GM21381 (cell line): ENCODE measurements at regions not wholly inside any gene's neighbourhood (a gene's known extent, or its start where the extent isn't known, plus 50 kb on each side); places are given as distances from the start of the nearest gene placed in this dataset.

Source experiments
- ATAC-seq: cut with Tn5 transposase; IDR thresholded peaks from one replicate; pipeline ENCODE4 v1.9.1; 2021; ENCODE audit warnings: mild to moderate bottlenecking, moderate library complexity; ENCODE audit not compliant: unreplicated experiment

DNA sequence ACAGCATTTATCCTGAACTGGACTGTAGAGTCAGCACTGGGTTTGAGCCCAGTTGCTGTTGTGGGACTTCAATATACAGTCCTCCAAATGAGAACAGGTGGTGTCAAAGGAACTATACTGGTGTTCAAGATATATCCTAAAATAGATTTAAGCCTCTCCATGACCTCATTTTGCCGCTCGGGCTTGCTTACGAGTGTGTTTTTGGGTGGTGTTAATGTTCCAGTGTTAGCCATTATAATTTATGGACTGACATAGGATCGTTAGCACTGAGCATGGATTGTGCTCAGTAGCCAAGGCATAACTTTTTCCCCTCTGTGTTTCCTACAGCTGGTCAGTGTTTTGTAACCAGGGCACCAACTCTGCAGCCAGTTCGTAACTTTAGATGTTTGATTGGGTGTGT, 306.6 kb downstream of the SPATA31D1 start:
- ATAC-seq, result no peak

DNA sequence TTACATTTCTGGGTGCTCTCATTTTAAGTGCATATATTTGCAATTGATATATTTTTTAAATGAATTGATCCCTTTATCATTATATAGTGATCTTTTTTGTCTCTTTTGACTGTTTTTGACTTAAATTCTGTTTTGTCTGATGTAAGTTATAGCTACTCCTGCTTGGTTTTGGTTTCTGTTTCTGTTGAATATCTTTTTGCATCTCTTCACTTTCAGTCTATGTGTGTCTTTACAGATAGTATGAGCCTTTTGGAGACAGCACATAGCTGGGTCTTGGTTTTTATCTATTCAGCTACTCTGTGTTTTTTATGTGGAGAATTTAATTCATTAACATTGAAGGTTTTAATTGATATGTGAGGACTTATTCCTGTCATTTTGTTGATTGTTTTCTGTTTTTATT, 311.3 kb downstream of the SPATA31D1 start:
- no peak for ATAC-seq

DNA sequence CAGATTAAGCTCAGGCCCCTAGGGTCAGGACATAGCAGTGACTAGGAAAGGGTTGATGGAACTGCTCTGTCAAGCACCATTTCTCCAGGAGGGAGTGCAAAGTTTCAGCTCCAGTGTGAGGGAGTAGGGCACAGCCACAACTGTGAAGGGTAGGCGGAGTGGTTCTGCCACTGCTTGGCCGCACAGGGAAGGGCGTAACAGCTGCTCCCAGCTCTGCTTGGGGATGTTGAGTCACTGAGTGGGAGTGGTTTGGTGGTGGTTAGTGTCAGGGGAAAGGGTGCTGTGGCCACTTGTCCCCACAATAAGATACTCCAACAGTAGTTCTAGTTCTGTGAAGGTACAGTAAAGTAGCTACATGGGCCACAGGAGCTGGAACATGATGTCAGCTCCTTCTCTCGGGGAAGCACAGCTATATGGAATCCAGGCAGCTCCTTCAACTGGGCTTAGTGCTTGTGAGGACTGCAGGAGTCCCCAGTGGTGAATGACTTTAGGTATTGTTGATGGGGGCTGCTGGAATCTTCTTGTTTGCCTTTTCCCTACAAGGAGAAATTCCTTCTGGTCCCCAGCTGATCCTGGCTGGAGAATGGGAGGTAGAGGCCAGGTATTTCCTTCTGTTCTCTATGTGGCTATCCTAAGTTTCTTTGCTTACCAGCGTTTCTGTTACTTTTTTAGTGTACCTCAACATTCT, 314.5 kb downstream of the SPATA31D1 start:
- no peak for ATAC-seq

DNA sequence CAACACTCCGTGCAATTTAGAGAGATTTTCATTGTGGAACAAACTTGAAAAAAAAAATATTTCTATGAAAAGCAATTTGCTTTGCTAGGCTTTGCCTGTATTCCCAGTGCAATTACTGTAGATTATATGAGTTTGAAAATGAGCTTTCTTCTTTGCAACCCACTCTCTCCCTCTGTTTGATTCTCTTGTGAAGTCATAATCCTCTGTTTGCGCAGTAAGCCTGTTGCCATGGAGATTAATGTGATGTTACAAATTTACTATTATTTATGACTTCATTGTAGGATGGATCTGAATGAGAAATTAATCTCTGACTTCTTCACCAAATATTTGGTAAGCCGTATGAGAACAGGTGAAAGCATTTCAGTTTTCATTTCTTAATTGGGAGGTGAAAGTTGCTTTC, 320.3 kb downstream of the SPATA31D1 start:
- ATAC-seq, result no peak

DNA sequence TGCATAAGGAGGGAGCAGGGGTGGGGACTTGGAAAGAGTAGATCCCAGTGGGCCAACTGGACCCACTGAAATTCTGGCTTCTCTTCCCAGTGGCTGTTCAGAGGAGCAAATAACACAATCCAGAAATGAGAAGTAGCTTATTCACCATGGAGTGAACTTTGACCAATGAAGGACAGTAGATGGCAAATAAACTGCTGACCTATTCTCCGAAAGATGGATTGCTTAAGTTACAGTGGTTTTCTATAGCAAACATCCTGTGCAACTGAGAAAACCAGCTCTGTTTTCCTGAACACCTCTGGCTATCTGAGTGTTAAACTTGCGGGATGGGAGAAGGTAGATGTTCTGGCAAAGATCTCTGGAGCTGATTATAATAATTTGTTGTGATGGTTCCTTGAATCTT, 325.1 kb downstream of the SPATA31D1 start:
- no peak for ATAC-seq

DNA sequence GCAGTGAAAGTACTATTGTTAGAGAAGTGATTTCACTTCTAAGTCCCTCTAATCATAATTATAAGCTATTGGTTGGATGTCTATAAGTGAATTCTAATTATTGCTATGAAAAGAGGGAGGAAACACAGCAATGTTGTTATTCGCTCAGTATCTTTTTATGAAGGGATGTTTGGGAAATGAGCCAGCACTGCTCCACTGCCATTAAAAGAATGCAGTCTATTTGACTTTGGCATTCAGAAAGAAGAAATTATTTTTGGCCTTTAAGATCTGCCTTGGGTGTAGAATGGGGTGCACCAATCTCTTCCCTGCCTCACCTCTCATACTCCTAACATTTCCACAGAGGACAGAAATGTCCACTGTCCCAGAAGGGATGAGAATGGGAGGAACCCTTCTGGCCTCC, 332.0 kb downstream of the SPATA31D1 start:
- ATAC-seq, result no peak

DNA sequence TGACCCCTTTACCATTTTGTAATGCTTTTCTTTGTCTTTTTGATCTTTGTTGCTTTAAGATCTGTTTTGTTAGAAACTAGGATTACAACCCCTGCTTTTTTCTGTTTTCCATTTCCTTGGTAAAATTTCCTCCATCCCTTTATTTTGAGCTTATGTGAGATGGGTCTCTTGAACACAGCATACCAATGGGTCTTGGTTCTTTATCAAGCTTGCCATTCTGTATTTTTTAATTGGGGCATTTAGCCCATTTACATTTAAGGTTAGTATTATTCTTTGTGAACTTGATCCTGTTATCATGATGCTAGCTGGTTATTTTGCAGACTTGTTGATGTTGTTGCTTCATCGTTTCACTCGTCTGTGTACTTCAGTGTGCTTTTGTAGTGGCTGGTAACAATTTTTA, 337.3 kb downstream of the SPATA31D1 start:
- no peak for ATAC-seq

DNA sequence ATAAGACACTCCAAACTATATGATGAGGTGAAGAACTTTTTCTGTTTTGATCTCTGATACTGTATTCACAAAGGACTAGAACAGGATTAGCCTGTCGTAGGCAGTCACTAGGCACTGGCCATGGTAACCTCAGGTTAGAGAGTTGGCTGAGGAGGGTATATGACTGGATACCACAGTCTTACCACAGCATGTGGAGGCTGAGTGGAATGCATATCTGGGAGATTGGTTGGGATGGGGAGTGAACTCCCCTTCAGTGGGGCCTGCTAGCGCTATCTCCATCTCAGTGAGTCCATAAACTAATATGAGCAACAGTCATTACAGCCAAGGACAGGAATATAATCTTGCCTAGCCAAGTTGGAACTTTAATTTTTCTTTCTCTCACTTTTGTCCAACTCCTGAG, 339.1 kb downstream of the SPATA31D1 start:
- ATAC-seq, result no peak

DNA sequence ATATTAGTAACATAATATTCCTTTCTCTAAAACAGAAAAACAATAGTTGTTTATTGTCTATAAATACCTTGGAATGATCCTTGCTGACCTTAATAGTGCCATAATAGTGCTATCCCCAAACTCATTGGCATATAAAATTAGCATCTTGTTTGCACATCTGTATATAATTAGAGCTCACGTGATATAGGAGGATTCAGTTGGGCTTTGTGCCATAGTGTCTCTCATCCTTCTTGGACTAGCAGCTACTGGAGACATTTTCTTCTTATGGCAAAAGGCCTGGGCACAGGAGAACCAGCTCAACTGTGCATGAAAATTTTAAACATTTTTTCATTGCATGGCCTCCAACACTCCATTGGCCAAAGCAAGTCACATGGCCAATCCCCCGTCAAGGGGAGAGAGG, 342.5 kb downstream of the SPATA31D1 start:
- ATAC-seq, result no peak

DNA sequence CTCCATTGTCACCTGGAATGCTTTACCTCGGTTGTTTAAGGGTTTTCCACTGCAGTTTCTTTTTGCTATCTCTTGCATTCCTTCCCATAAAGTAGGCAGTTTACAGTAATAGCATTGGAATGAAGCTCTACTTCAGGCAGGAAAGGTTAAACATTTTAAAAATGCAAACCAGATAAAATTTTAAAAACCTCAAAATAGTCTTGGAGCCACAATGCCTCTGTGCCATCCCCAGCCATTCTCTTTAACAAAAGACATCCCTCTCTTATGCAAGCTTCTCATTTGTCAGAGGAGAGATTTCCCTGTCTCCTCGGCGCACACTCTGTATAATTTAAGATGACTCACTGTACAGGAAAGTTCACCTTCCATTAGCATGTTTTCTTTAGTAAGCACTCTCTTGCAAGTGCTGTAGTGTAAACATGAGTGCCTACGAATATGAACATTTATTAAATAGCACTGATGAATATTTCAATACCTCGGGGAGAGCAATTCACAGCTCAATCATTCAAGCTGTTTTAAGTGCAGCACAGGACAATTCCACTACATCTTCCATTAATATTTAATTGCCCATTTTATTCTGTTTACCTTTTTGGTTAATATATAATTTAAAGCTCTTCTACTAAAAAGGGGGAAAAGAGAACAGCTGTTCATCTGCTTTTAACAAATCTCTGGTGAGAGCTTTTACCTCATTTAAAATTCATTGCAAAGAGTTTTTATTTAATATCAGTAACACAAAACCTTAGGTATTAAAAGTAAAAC, 343.6 kb downstream of the SPATA31D1 start:
- ATAC-seq, result no peak

DNA sequence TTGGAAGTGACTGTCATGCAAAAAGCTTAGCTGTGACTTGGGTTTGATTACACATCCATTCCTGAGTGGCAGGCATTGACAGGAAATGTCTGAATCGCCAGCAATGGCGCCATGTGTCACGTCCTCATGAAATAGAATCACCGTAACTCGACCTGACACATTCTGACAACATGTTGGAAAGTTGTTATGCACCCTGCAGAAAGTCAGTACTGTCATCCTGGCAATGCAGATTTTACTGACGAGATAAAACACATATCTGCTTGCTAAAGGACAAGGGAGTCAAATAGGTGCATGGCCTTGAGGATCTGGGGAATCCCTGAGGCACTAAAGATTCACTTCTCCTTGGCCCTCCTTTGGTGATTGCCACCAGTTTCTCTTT, 344.2 kb downstream of the SPATA31D1 start:
- no peak for ATAC-seq

DNA sequence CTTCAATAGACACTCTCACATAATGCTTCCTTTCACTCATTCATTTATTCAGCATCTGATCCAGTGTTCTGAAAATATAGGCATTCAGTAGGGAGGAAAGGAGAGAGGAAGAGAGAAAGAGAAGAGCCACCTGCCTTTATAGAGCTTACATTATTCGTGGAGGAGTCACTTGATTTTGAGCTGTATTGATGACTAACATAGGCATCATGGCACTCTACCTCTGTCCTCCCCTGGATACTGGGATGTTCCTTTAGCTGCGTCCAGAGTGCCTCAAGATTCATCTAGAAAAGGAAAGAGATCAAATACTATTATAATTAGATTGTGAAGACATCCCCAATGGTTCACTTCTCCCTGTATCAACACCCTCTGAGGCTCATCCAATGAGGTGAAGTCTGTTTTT, 345.1 kb downstream of the SPATA31D1 start:
- no peak for ATAC-seq

DNA sequence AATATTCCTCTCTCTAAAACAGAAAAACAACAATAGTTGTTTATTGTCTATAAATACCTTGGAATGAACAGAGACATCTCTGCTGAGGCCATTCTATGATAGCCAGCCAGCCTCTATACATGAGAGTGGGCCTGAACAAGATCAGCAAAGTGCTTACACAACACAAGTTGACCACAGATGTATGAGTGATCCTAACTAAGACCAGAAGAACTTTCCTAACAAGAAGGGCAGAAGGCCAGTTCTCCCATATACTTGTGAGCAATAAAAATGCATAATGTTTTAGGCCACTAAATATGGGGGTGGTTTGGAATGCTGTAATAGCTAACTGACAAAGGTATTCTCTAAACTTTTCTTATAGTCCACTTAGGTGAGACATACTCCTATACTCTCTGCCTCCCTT, 345.7 kb downstream of the SPATA31D1 start:
- ATAC-seq, result no peak

DNA sequence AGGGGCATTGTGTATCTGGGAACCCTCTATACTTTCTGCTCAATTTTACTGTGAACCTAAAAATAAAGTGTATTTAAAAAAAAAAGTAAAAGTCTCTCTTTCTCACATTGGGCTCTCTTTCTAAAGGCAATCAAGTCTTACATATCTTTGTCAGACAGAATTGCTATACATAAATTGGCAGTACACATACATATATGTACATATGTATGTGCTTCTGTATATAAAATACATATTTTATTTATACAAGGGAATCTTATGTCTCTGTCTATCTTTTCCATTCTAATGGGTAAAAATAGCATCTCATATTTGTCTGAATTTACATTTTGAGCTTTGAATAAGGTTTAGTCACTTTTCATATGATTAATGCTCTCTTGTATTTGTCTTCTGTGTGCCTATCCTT, 348.8 kb downstream of the SPATA31D1 start:
- ATAC-seq, result no peak

DNA sequence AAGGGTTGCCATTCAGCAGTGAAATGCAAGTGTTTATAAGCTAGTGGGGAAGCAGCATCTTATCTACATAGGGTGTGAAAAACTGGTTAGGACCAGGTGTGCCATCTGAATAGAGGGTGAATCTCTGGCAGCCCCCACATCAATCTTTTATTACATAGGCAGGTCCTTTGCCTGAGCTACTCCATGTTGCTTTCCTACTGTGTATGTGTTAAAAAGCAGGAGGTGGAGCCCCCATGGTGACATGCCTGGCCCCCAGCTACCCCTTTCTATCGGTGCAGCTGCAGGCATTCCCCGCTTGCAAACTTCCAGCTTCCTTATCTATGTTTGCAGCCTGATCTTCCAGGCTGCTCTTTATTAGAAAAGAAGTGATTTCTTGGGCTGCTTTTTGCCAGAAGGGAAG, 353.5 kb downstream of the SPATA31D1 start:
- no peak for ATAC-seq

DNA sequence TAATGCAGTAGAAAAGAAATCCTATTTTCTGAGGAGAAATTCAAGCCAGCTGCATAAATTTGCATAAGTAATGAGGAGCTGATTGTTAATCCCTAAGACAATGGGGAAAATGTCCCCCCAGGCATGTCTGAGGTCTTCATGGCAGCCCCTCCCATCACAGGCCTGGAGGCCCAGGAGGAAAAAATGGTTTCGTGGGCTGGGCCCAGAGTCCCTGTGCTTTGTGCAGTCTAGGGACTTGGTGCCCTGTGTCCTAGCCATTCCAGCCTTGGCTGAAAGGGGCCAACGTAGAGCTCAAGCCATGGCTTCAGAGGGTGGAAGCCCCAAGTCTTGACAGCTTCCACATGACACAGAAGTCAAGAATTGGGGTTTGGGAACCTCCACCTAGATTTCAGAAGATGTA, 357.5 kb downstream of the SPATA31D1 start:
- no peak for ATAC-seq

DNA sequence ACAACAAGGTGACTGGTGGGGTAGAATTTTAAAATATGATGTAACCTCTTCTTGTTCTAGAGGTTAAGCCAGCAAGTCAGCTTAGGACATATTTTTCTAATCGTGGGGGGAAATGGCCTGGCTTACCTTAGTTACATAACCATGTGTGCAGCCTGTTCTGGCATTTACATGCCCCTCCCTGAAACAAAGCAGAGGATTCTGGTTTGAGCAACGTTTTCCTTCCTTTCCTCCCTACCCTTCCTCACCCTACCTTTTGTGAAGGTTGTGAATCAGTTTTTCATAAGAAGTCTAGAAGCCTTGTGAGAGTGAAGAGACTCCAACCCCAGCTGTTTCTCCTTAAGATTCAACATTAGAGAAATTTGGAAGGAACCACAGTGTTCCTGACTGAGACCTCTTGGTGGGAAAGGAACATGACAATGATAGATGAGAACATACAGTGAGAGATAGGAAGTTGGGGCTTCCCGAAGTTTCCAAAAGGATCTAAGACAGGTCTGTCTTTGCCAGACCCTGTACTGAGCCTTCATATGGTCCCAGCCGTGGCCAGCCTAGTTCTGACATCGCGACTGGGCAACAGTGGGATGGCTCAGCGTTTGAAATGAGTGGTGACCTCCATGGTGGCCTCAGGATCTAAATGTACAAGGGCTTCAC, 365.2 kb downstream of the SPATA31D1 start:
- no peak for ATAC-seq

DNA sequence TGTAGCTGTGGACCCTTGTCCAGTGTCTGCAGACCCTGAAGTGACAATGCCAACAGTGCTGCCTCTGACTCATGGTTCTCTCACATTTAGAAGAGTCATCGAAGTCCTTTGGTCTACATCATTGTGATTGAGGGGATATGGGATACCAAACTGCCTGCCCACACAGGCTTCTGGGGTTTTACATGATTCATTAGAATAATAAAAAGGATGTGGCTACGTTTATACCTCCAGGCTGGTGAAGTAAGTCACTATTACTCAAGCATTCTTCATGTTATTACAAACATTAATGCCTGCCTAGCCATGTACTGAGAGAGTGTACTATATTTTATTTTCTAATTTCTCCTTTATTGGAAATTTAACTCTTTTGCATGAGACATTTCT, 365.7 kb downstream of the SPATA31D1 start:
- no peak for ATAC-seq

DNA sequence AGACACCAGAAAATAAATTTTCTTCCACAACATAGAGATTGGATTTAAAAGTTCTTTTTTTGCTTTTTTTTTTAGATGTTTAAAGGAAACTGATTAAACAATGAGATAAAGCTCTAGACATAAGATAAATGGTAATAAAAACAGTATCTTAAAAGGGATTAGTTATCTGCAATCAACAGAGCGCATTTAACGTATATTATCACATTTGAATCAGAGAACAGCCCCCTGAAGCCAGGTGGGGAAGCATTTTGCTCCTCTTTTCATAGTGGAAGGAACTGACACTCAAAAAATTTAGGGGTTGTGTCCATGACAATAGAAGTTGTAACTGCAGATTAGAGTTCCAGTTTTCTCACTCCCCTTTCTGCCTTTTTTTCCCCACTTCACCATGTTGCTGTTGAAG, 367.6 kb downstream of the SPATA31D1 start:
- no peak for ATAC-seq

DNA sequence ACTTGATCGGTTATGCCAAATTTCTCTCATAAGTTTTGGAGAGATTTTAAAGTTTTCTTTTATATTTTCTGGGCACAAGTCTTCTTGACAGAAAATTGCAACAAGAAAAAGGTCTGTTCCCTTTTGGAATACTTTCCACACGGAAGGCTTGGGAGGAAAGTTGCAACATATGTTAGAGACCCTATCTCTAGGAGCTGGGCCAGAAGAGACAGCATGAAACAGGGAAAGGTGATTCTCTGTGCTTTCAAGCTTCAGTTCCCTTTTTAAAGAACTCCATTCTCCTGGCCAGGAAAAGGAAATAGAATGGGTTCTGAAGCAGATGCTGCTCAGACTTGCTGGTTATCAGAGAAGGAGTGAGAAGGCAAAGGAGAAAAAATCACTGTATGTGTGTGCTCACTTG, 368.3 kb downstream of the SPATA31D1 start:
- ATAC-seq, result no peak

DNA sequence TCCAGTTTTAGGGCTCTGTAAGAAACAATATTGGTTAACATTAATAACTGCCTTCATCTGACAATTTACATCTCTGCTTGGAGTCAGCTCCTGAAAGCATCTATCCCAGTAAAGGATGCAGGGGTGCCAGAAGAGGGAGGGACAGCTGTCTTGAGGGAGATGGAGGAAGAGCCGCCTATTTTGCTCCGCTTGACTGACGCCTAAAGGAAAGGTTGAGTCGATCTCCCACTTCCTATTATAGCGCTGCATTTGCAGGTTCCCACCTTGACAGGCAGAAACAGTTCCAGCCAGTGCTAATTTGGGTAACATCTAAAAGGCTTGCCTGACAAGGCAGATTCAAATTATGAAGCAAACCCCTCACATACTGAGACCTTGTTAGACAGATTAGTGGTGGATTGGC, 374.6 kb downstream of the SPATA31D1 start:
- no peak for ATAC-seq

DNA sequence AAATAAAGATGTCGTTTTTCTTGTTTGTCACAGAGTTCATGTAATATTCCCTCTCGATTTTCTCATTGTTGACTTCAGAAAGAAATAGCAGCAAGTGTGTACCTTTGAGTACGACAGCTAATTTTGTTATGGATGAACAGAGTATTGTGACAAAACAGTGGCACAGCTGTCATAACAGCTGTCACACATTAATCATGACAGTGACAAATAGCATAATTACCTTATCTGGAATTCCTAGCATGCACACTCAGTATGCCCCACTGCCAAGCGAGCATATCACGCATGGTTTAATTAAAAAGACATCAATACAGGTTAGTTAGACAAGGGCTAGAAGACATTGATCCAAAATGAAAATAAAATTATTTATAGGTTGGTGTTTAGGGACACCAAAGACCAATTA, 375.1 kb downstream of the SPATA31D1 start:
- no peak for ATAC-seq
